ENCODE measurements at regions not wholly inside any gene's neighbourhood (a gene's known extent, or its start where the extent isn't known, plus 50 kb on each side); places are given as distances from the start of the nearest gene placed in this dataset.

DNA sequence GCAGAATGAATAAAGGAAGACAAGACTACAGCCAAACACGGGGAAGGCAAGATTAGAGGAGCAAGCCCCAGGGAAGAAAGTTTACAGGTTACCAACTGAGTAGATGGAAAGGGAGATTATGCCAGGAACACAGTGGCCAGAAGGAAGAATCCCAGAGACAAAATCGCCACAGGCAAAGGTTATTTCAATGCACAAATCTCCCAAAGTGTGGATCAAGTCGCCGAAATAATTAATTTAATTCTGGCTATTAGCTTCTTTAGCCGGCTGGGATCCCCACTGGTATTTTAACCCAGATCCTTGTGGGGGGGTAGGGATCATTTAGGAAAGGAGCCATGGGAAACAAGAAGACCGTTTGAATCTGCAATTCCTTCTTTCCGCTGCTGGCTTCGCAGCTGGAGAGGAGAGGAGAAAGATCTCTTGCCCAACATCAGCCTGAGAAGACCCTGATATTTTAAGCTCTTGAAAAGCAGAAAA, 171.0 kb downstream of the DHX15 start:
- no peak for TF ChIP-seq EZH2phosphoT487 (IDR thresholded peaks at IDR 0.05; ENCODE audit: borderline replicate concordance)
- TF ChIP-seq, protein P1, sequence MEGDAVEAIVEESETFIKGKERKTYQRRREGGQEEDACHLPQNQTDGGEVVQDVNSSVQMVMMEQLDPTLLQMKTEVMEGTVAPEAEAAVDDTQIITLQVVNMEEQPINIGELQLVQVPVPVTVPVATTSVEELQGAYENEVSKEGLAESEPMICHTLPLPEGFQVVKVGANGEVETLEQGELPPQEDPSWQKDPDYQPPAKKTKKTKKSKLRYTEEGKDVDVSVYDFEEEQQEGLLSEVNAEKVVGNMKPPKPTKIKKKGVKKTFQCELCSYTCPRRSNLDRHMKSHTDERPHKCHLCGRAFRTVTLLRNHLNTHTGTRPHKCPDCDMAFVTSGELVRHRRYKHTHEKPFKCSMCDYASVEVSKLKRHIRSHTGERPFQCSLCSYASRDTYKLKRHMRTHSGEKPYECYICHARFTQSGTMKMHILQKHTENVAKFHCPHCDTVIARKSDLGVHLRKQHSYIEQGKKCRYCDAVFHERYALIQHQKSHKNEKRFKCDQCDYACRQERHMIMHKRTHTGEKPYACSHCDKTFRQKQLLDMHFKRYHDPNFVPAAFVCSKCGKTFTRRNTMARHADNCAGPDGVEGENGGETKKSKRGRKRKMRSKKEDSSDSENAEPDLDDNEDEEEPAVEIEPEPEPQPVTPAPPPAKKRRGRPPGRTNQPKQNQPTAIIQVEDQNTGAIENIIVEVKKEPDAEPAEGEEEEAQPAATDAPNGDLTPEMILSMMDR (conservative IDR thresholded peaks at IDR 0.05; ENCODE audit: low read length): no peak
- no peaks in the 10 kb centered on the region for H3K79me2 ChIP-seq (ENCODE audit: insufficient read depth, low read length)
- no peak overlapping the region for H2AFZ ChIP-seq (ENCODE audit: low read length)
- H3K4me3 ChIP-seq (ENCODE audit: low read length, poor library complexity, severe bottlenecking): no peak overlapping the region
- H4K20me1 ChIP-seq (ENCODE audit: insufficient read depth, low read length, poor library complexity, severe bottlenecking): no peaks in the 10 kb centered on the region
- H3K4me2 ChIP-seq (ENCODE audit: low read depth, low read length, poor library complexity, severe bottlenecking): no peak overlapping the region
- H3K4me1 ChIP-seq (ENCODE audit: insufficient read depth, low read length, poor library complexity, severe bottlenecking): no peaks in the 10 kb centered on the region
- H3K9ac ChIP-seq (ENCODE audit: low read depth, low read length, poor library complexity, severe bottlenecking): no peak overlapping the region
- no peaks in the 10 kb centered on the region for H3K36me3 ChIP-seq (ENCODE audit: insufficient read depth, low read length)
- H3K27me3 ChIP-seq (ENCODE audit: insufficient read depth, low read length, poor library complexity, severe bottlenecking): no peaks in the 10 kb centered on the region
- no peaks in the 10 kb centered on the region for H3F3A ChIP-seq (ENCODE audit: low read depth)
- no peaks in the 10 kb centered on the region for H3K9me2 ChIP-seq (replicated peaks; ENCODE audit: low read depth, low read length)
- H3K9me3 ChIP-seq (ENCODE audit: insufficient read depth, low read depth, low read length): no peaks in the 10 kb centered on the region

DNA sequence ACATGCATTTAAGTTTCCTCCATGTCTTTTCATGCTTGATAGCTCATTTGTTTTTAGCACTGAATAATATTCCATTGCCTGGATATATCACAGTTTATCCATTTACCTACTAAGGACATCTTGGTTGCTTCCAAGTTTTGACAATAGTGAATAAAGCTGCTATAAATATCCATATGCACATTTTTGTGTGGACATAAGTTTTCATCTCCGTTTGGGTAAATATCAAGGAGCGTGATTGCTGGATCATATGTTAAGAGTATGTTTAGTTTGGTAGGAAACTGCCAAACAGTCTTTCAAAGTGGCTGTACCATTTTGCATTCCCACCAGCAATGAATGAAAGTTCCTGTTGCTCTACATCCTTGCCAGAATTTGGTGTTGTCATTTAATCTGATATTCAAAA, 172.5 kb downstream of the DHX15 start:
- Histone ChIP-seq H2AFZ (ENCODE audit: low read length) (no peak overlapping the region), H3K4me3 (ENCODE audit: low read length, poor library complexity, severe bottlenecking) (no peak overlapping the region), H3K9ac (ENCODE audit: low read depth, low read length, poor library complexity, severe bottlenecking) (no peak overlapping the region), H3K36me3 (ENCODE audit: insufficient read depth, low read length) (no peaks in the 10 kb centered on the region), H3K79me2 (ENCODE audit: insufficient read depth, low read length) (no peaks in the 10 kb centered on the region), H3F3A (ENCODE audit: low read depth) (no peaks in the 10 kb centered on the region), H3K27me3 (ENCODE audit: insufficient read depth, low read length, poor library complexity, severe bottlenecking) (no peaks in the 10 kb centered on the region), H3K9me3 (ENCODE audit: insufficient read depth, low read depth, low read length) (no peaks in the 10 kb centered on the region), H3K4me1 (ENCODE audit: insufficient read depth, low read length, poor library complexity, severe bottlenecking) (no peaks in the 10 kb centered on the region), H4K20me1 (ENCODE audit: insufficient read depth, low read length, poor library complexity, severe bottlenecking) (no peaks in the 10 kb centered on the region), H3K4me2 (ENCODE audit: low read depth, low read length, poor library complexity, severe bottlenecking) (no peak overlapping the region), H3K9me2 (replicated peaks; ENCODE audit: low read depth, low read length) (no peaks in the 10 kb centered on the region)
- TF ChIP-seq, protein P1 (conservative IDR thresholded peaks at IDR 0.05; ENCODE audit: low read length): no peak

DNA sequence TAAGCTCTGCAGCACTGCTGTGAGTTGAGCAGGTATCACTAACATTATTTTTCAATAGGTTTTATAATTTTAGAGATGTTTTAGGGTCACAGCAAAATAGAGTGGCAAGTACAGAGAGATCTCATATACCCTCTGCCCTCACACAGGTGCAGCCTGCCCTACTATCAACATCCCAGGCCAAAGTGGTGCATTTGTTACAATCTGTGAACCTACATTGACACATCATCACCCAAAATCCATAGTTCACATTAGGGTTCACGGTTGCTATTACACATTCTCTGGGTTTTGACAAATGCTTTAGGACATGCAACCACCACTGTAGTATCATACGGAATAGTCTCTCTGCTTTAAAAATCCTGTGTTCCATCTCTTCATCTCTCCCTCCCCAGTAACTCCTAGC, 173.1 kb downstream of the DHX15 start:
- no peaks in the 10 kb centered on the region for H3K4me1 ChIP-seq (ENCODE audit: insufficient read depth, low read length, poor library complexity, severe bottlenecking)
- H3K4me2 ChIP-seq (ENCODE audit: low read depth, low read length, poor library complexity, severe bottlenecking): no peak overlapping the region
- H2AFZ ChIP-seq (ENCODE audit: low read length): no peak overlapping the region
- H3K9me2 ChIP-seq (replicated peaks; ENCODE audit: low read depth, low read length): no peaks in the 10 kb centered on the region
- H3K27me3 ChIP-seq (ENCODE audit: insufficient read depth, low read length, poor library complexity, severe bottlenecking): no peaks in the 10 kb centered on the region
- H4K20me1 ChIP-seq (ENCODE audit: insufficient read depth, low read length, poor library complexity, severe bottlenecking): no peaks in the 10 kb centered on the region
- no peaks in the 10 kb centered on the region for H3K9me3 ChIP-seq (ENCODE audit: insufficient read depth, low read depth, low read length)
- H3K9ac ChIP-seq (ENCODE audit: low read depth, low read length, poor library complexity, severe bottlenecking): no peak overlapping the region
- TF ChIP-seq, protein P1 (conservative IDR thresholded peaks at IDR 0.05; ENCODE audit: low read length): no peak
- TF ChIP-seq EZH2phosphoT487 (IDR thresholded peaks at IDR 0.05; ENCODE audit: borderline replicate concordance): no peak
- H3K79me2 ChIP-seq (ENCODE audit: insufficient read depth, low read length): no peaks in the 10 kb centered on the region
- no peaks in the 10 kb centered on the region for H3F3A ChIP-seq (ENCODE audit: low read depth)
- no peaks in the 10 kb centered on the region for H3K36me3 ChIP-seq (ENCODE audit: insufficient read depth, low read length)
- H3K4me3 ChIP-seq (ENCODE audit: low read length, poor library complexity, severe bottlenecking): no peak overlapping the region
